B cell (primary cell): ENCODE measurements at regions not wholly inside any gene's neighbourhood (a gene's known extent, or its start where the extent isn't known, plus 50 kb on each side); places are given as distances from the start of the nearest gene placed in this dataset.

Experiments
- ATAC-seq: fragments of 200-7000 bp; cut with Tn5 transposase; one replicate; pipeline ENCODE4 v1.10.0; 2021; ENCODE audit warnings: low read depth, mild to moderate bottlenecking, moderate number of reproducible peaks, moderate library complexity
- CTCF ChIA-PET: fragments of 350-600 bp; sonication (Branson Sonifier 250); formaldehyde crosslinking; loops from one replicate; lab custom pipeline; 2021; ENCODE audit warnings: antibody characterized with exemption, inconsistent platforms; lab: Charles Lee
- POLR2A ChIA-PET: fragments of 350-600 bp; sonication (Branson Sonifier 250); formaldehyde crosslinking; loops from one replicate; lab custom pipeline; 2021; ENCODE audit warnings: antibody characterized with exemption; lab: Charles Lee
- DNase-seq: peaks from one replicate; pipeline ENCODE4 v3.0.0; 2013
- H2AFZ ChIP-seq: 2 replicates; pipeline ENCODE4 v1.6.1; 2012; ENCODE audit warnings: mild to moderate bottlenecking, low read depth, low read length; ENCODE audit not compliant: insufficient read depth, poor library complexity, severe bottlenecking
- H3K27ac ChIP-seq, 2 donors: 1 replicate in 1 of 2; 2 replicates in 1 of 2; pipeline ENCODE4 v1.5.1; 2012 to 2013; ENCODE audit warnings: low read length in 2 of 2, mild to moderate bottlenecking in 2 of 2, moderate library complexity in 1 of 2
- H3K27me3 ChIP-seq, 4 experiments: fragments of 200-600 bp in 1 of 4; sonication (generic) in 1 of 4; replicated peaks in 1 of 4; 1 replicate in 2 of 4; 2 replicates in 2 of 4; pipeline versions ENCODE4 v1.6.1 to v1.7.0; 2013 to 2016; ENCODE audit warnings: low read length in 3 of 4, mild to moderate bottlenecking in 2 of 4, mixed read lengths in 1 of 4, moderate library complexity in 1 of 4; ENCODE audit not compliant: insufficient read depth in 4 of 4, control insufficient read depth in 3 of 4; ENCODE audit errors: control extremely low read depth in 1 of 4
- H3K36me3 ChIP-seq, 2 experiments: replicated peaks in 1 of 2; 1 replicate in 1 of 2; 2 replicates in 1 of 2; pipeline versions ENCODE4 v1.6.1 to v1.7.1; 2013; ENCODE audit warnings: low read length in 1 of 2; ENCODE audit not compliant: insufficient read depth in 2 of 2, control insufficient read depth in 1 of 2; ENCODE audit errors: control extremely low read depth in 1 of 2, extremely low read depth in 1 of 2
- H3K4me1 ChIP-seq, 2 donors: fragments of 200-600 bp in 1 of 2; sonication (generic) in 1 of 2; 1 replicate in 1 of 2; 2 replicates in 1 of 2; pipeline versions ENCODE4 v1.5.1 to v1.6.1; 2013 to 2017; ENCODE audit warnings: low read length in 2 of 2; ENCODE audit not compliant: control insufficient read depth in 2 of 2, insufficient read depth in 2 of 2
- H3K4me2 ChIP-seq: replicated peaks from 2 replicates; pipeline ENCODE3; 2012; ENCODE audit warnings: mild to moderate bottlenecking, low read depth, low read length; ENCODE audit not compliant: poor library complexity, severe bottlenecking
- H3K4me3 ChIP-seq, 5 experiments: fragments of 200-600 bp in 1 of 5; sonication (generic) in 1 of 5; 1 replicate in 3 of 5; 2 replicates in 2 of 5; pipeline versions ENCODE4 v1.5.1 to v1.7.0; 2011 to 2016; ENCODE audit warnings: low read length in 4 of 5, mild to moderate bottlenecking in 4 of 5, low read depth in 2 of 5, control low read depth in 1 of 5, moderate library complexity in 1 of 5; ENCODE audit not compliant: insufficient read depth in 1 of 5; ENCODE audit errors: control extremely low read depth in 1 of 5, extremely low read depth in 1 of 5
- H3K79me2 ChIP-seq: fragments of 200-600 bp; sonication (generic); one replicate; pipeline ENCODE4 v1.6.0; 2016; ENCODE audit warnings: low read length; ENCODE audit not compliant: control insufficient read depth, insufficient read depth
- H3K9ac ChIP-seq: fragments of 200-600 bp; sonication (generic); 2 replicates; pipeline ENCODE4 v1.6.1; 2017; ENCODE audit warnings: mild to moderate bottlenecking, low read length, moderate library complexity
- H3K9me3 ChIP-seq, 3 donors: one replicate each; pipeline versions ENCODE4 v1.6.1 to v1.7.1; 2013; ENCODE audit warnings: low read length in 2 of 3; ENCODE audit not compliant: control insufficient read depth in 2 of 3, insufficient read depth in 1 of 3; ENCODE audit errors: control extremely low read depth in 1 of 3
- H4K20me1 ChIP-seq: 2 replicates; pipeline ENCODE4 v1.6.0; 2012; ENCODE audit warnings: mild to moderate bottlenecking, low read length; ENCODE audit not compliant: insufficient read depth, control insufficient read depth, poor library complexity, severe bottlenecking
- H3K27ac Mint-ChIP-seq: one replicate; pipeline ENCODE4 v1.8.0; 2021; ENCODE audit warnings: mixed read lengths
- H3K27me3 Mint-ChIP-seq: one replicate; pipeline ENCODE4 v1.8.0; 2021; ENCODE audit warnings: mixed read lengths
- H3K4me1 Mint-ChIP-seq: one replicate; pipeline ENCODE4 v1.8.0; 2021; ENCODE audit warnings: mixed read lengths
- H3K4me3 Mint-ChIP-seq: one replicate; pipeline ENCODE4 v1.8.0; 2021; ENCODE audit warnings: mixed read lengths
- H3K9me3 Mint-ChIP-seq: one replicate; pipeline ENCODE4 v1.8.0; 2022; ENCODE audit warnings: mixed read lengths; ENCODE audit not compliant: insufficient read depth
- CTCF ChIP-seq: fragments of 200-600 bp; IDR thresholded peaks from one replicate; pipeline ENCODE4 v1.8.0; 2022; ENCODE audit warnings: antibody characterized with exemption, mild to moderate bottlenecking
- EZH2 ChIP-seq: IDR thresholded peaks from 2 replicates; pipeline ENCODE4 v1.6.1; 2012; ENCODE audit warnings: borderline replicate concordance, low read depth, mild to moderate bottlenecking, moderate library complexity, low read length; ENCODE audit not compliant: insufficient read depth, poor library complexity, severe bottlenecking
- WGBS: methylation state at CpG from one replicate; pipeline ENCODE4 v1.1.5; 2013; ENCODE audit warnings: missing lambda C conversion rate; ENCODE audit not compliant: insufficient coverage; 5-methylcytosine and 5-hydroxymethylcytosine counted together
- intact Hi-C: fragments of 100-400 bp; cut with micrococcal nuclease; formaldehyde crosslinking; loops from one replicate; pipeline ENCODE4 v1.10.0; 2022

GRCh38 chr7:45242261-45242660 is 84.7 kb downstream of the RAMP3 start:
- no peaks in the 10 kb centered on the region for H3K9me3 ChIP-seq
- H3K27me3 Mint-ChIP-seq: peaks cover 69% of the 10 kb centered on the region
- no peaks in the 10 kb centered on the region for H4K20me1 ChIP-seq
- H3K4me1 ChIP-seq: no peaks in the 10 kb centered on the region
- no peak overlapping the region for H3K27ac Mint-ChIP-seq
- H3K27ac ChIP-seq: no peak overlapping the region
- ChIA-PET POLR2A (no interaction called here), CTCF (no interaction called here)
- intact Hi-C loops: no loop called here
- no peak for ATAC-seq
- H3K4me1 Mint-ChIP-seq: no peaks in the 10 kb centered on the region
- H2AFZ ChIP-seq: no peak overlapping the region
- no peak for DNase-seq
- no peak overlapping the region for H3K4me3 ChIP-seq
- no peaks in the 10 kb centered on the region for H3K79me2 ChIP-seq
- WGBS: 88% methylated on average over 1 of the region's 4 CpGs
- no peak overlapping the region for H3K9ac ChIP-seq
- no peak overlapping the region for H3K4me3 Mint-ChIP-seq
- TF ChIP-seq CTCF (no peak), EZH2 (no peak)
- H3K4me2 ChIP-seq: no peak overlapping the region
- H3K27me3 ChIP-seq: peaks cover 0 to 12% (median 9%) of the 10 kb centered on the region in 4 experiments
- H3K36me3 ChIP-seq: no peaks in the 10 kb centered on the region
- H3K9me3 Mint-ChIP-seq: no peaks in the 10 kb centered on the region

- Histone ChIP-seq H3K4me1 (no peaks in the 10 kb centered on the region), H3K4me3 (no peak overlapping the region), H2AFZ (no peak overlapping the region), H3K4me2 (no peak overlapping the region), H3K79me2 (no peaks in the 10 kb centered on the region), H4K20me1 (no peaks in the 10 kb centered on the region), H3K27me3 (peaks cover 0 to 15% (median 11%) of the 10 kb centered on the region in 4 experiments), H3K36me3 (no peaks in the 10 kb centered on the region), H3K9ac (no peak overlapping the region), H3K27ac (no peak overlapping the region), H3K9me3 (peaks cover 0 to 2% (median 0%) of the 10 kb centered on the region in 3 donors)
- POLR2A ChIA-PET: no interaction called here
- ATAC-seq (no peak), DNase-seq (no peak)
- Mint-ChIP-seq H3K9me3 (no peaks in the 10 kb centered on the region), H3K27me3 (peaks cover 69% of the 10 kb centered on the region), H3K4me3 (no peak overlapping the region), H3K4me1 (no peaks in the 10 kb centered on the region), H3K27ac (no peak overlapping the region)
- CTCF ChIA-PET: interaction anchor here (0.6 kb wide), 1 partner anchor 20 kb away, joined by 4 read pairs; no protein-coding TSS in a partner anchor
- no peak for TF ChIP-seq EZH2
- WGBS: 79% methylated on average over 3 of the region's 3 CpGs
- intact Hi-C loops: no loop called here
Measured at GRCh38 chr7:45242698-45243097, 85.1 kb downstream of the RAMP3 start.
